Neural progenitor cell (in vitro differentiated cells): ENCODE measurements at regions not wholly inside any gene's neighbourhood (a gene's known extent, or its start where the extent isn't known, plus 50 kb on each side); places are given as distances from the start of the nearest gene placed in this dataset.

Experiments used
- DNase-seq: peaks from one replicate; pipeline ENCODE4 v3.0.0-alpha.2; 2016; ENCODE audit warnings: low spot score
- H2AFZ ChIP-seq: fragments of 200-600 bp; sonication (generic); replicated peaks from 2 replicates; pipeline ENCODE4 v1.6.1; 2016; ENCODE audit warnings: antibody characterized with exemption
- H3F3A ChIP-seq: fragments of 200-600 bp; sonication (generic); 2 replicates; pipeline ENCODE4 v1.6.1; 2016; ENCODE audit warnings: antibody characterized with exemption, low read depth
- H3K27ac ChIP-seq: fragments of 200-600 bp; sonication (generic); 2 replicates; pipeline ENCODE4 v1.5.1; 2016; ENCODE audit warnings: mild to moderate bottlenecking
- H3K27me3 ChIP-seq: fragments of 200-600 bp; sonication (generic); 2 replicates; pipeline ENCODE4 v1.6.1; 2016; ENCODE audit warnings: mild to moderate bottlenecking, moderate library complexity
- H3K36me3 ChIP-seq: fragments of 200-600 bp; sonication (generic); 2 replicates; pipeline ENCODE4 v1.5.1; 2016
- H3K4me1 ChIP-seq: fragments of 200-600 bp; sonication (generic); 2 replicates; pipeline ENCODE4 v1.6.1; 2016; ENCODE audit warnings: mixed run types
- H3K4me2 ChIP-seq: fragments of 200-600 bp; sonication (generic); 2 replicates; pipeline ENCODE4 v1.6.1; 2016
- H3K4me3 ChIP-seq: fragments of 200-600 bp; sonication (generic); 2 replicates; pipeline ENCODE4 v1.5.1; 2016
- H3K79me2 ChIP-seq: fragments of 200-600 bp; sonication (generic); 2 replicates; pipeline ENCODE4 v1.6.1; 2016; ENCODE audit warnings: low read depth
- H3K9ac ChIP-seq: fragments of 200-600 bp; sonication (generic); 2 replicates; pipeline ENCODE4 v1.6.1; 2016
- H3K9me3 ChIP-seq: fragments of 200-600 bp; sonication (generic); 2 replicates; pipeline ENCODE4 v1.5.1; 2016; ENCODE audit warnings: low read depth
- H4K20me1 ChIP-seq: fragments of 200-600 bp; sonication (generic); 2 replicates; pipeline ENCODE4 v1.6.1; 2016; ENCODE audit warnings: low read depth
- H3K27ac Mint-ChIP-seq: 3 replicates; pipeline ENCODE4 v1.8.0; 2021; ENCODE audit warnings: mixed read lengths
- H3K27me3 Mint-ChIP-seq: 2 replicates; pipeline ENCODE4 v1.8.0; 2022; ENCODE audit warnings: low read depth, mild to moderate bottlenecking, inconsistent platforms, moderate library complexity, mixed read lengths; ENCODE audit not compliant: insufficient read depth
- H3K36me3 Mint-ChIP-seq: 3 replicates; pipeline ENCODE4 v1.8.0; 2021; ENCODE audit warnings: mixed read lengths
- H3K4me1 Mint-ChIP-seq: 3 replicates; pipeline ENCODE4 v1.8.0; 2021; ENCODE audit warnings: mixed read lengths
- H3K4me3 Mint-ChIP-seq: 3 replicates; pipeline ENCODE4 v1.8.0; 2021; ENCODE audit warnings: mild to moderate bottlenecking, moderate library complexity, mixed read lengths
- H3K9me3 Mint-ChIP-seq: 3 replicates; pipeline ENCODE4 v1.8.0; 2020; ENCODE audit warnings: mixed read lengths
- EZH2 ChIP-seq: fragments of 200-600 bp; sonication (generic); IDR thresholded peaks from 2 replicates; pipeline ENCODE4 v1.6.1; 2017; ENCODE audit warnings: antibody characterized with exemption, mild to moderate bottlenecking, moderate library complexity
- EZH2phosphoT487 ChIP-seq: fragments of 200-600 bp; sonication (generic); IDR thresholded peaks from 2 replicates; pipeline ENCODE4 v1.6.1; 2017; ENCODE audit warnings: antibody characterized with exemption
- TF ChIP-seq, protein P1 (sequence below): fragments of 200-600 bp; sonication (generic); IDR thresholded peaks from 2 replicates; pipeline ENCODE4 v1.5.1; 2017; ENCODE audit warnings: antibody characterized with exemption, mild to moderate bottlenecking

GRCh38 chr11:43576320-43576802 lies 104.2 kb upstream of the HSD17B12 start:
- no peak for DNase-seq
- peaks cover 3% of the 10 kb centered on the region for H3K36me3 Mint-ChIP-seq
- H3K4me1 Mint-ChIP-seq = peaks cover 55% of the 10 kb centered on the region
- H3K9me3 ChIP-seq = no peaks in the 10 kb centered on the region
- no peak overlapping the region for H3K9ac ChIP-seq
- H3F3A ChIP-seq = peaks cover 21% of the 10 kb centered on the region
- no peaks in the 10 kb centered on the region for H3K36me3 ChIP-seq
- H3K4me2 ChIP-seq = peak overlapping the region; percentile 75
- H3K27ac Mint-ChIP-seq = no peak overlapping the region
- no peak overlapping the region for H2AFZ ChIP-seq
- H3K79me2 ChIP-seq = no peaks in the 10 kb centered on the region
- peaks cover 61% of the 10 kb centered on the region for H4K20me1 ChIP-seq
- peak overlapping the region; percentile 86 for H3K4me3 Mint-ChIP-seq
- H3K9me3 Mint-ChIP-seq = no peaks in the 10 kb centered on the region
- H3K27me3 Mint-ChIP-seq = peaks cover 61% of the 10 kb centered on the region
- no peak overlapping the region for H3K27ac ChIP-seq
- peaks cover 100% of the 10 kb centered on the region for H3K27me3 ChIP-seq
- peaks cover 24% of the 10 kb centered on the region for H3K4me1 ChIP-seq
- TF ChIP-seq, protein P1, sequence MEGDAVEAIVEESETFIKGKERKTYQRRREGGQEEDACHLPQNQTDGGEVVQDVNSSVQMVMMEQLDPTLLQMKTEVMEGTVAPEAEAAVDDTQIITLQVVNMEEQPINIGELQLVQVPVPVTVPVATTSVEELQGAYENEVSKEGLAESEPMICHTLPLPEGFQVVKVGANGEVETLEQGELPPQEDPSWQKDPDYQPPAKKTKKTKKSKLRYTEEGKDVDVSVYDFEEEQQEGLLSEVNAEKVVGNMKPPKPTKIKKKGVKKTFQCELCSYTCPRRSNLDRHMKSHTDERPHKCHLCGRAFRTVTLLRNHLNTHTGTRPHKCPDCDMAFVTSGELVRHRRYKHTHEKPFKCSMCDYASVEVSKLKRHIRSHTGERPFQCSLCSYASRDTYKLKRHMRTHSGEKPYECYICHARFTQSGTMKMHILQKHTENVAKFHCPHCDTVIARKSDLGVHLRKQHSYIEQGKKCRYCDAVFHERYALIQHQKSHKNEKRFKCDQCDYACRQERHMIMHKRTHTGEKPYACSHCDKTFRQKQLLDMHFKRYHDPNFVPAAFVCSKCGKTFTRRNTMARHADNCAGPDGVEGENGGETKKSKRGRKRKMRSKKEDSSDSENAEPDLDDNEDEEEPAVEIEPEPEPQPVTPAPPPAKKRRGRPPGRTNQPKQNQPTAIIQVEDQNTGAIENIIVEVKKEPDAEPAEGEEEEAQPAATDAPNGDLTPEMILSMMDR = no peak
- peak; percentile 5 for TF ChIP-seq EZH2phosphoT487
- no peak overlapping the region for H3K4me3 ChIP-seq

DNA sequence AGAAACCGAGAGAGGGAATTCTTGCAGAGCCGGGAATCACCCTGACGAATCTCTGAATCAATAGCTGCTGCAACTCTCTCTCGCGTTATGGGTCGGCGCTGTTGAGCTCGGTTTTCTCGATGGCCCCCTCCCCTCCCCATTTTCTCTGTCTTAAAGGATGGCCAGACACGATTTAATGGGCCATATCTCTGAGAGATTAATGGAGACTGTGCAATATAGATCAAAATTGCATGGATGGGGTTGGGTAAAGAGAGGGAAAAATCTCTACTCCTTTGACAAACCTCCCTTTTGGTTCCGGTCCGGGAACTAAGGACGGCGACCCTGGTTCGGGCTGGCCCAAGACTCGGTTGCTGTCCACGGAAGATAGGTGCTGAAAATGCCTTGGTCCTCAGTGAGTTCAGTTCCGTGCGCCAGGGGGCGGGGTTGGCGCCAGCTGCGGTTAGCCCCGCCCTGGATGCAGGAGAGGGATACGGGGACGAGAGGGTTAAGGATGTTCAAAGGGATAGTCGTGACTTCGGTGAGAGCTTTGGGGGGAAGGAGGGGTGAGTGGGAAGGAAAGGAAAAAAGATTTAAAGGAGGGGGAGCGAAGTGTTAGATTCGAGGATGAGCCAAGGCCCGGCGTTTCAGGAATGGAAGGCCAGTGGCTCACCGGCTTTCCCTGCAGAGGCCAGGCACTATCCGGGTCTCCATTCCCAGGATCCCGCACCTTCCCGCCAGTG lies 103.6 kb upstream of the HSD17B12 start:
- Mint-ChIP-seq H3K4me3 (peak overlapping the region; percentile 86), H3K27me3 (peaks cover 67% of the 10 kb centered on the region), H3K4me1 (peaks cover 61% of the 10 kb centered on the region), H3K36me3 (no peaks in the 10 kb centered on the region), H3K27ac (no peak overlapping the region), H3K9me3 (no peaks in the 10 kb centered on the region)
- TF ChIP-seq, protein P1 = peak; percentile 47
- TF ChIP-seq EZH2phosphoT487 = peak; percentile 12
- peak; percentile 76 for TF ChIP-seq EZH2
- H3K27ac ChIP-seq = no peak overlapping the region
- peaks cover 21% of the 10 kb centered on the region for H3F3A ChIP-seq
- no peaks in the 10 kb centered on the region for H3K79me2 ChIP-seq
- H3K4me3 ChIP-seq = peak overlapping the region; percentile 3
- H2AFZ ChIP-seq = no peak overlapping the region
- H4K20me1 ChIP-seq = peaks cover 67% of the 10 kb centered on the region
- DNase-seq = peak; percentile 93
- H3K36me3 ChIP-seq = no peaks in the 10 kb centered on the region
- peaks cover 29% of the 10 kb centered on the region for H3K4me1 ChIP-seq
- peak overlapping the region; percentile 75 for H3K4me2 ChIP-seq
- no peaks in the 10 kb centered on the region for H3K9me3 ChIP-seq
- H3K9ac ChIP-seq = no peak overlapping the region
- peaks cover 100% of the 10 kb centered on the region for H3K27me3 ChIP-seq

- H3K27me3 Mint-ChIP-seq = peaks cover 74% of the 10 kb centered on the region
- H3K36me3 ChIP-seq = no peaks in the 10 kb centered on the region
- no peak overlapping the region for H3K9ac ChIP-seq
- no peak overlapping the region for H3K4me3 ChIP-seq
- H3K27ac Mint-ChIP-seq = no peak overlapping the region
- DNase-seq = no peak
- no peak overlapping the region for H2AFZ ChIP-seq
- TF ChIP-seq, protein P1 = no peak
- TF ChIP-seq EZH2phosphoT487 = peak; percentile 5
- peak; percentile 33 for TF ChIP-seq EZH2
- H3K4me3 Mint-ChIP-seq = peak overlapping the region; percentile 86
- peaks cover 21% of the 10 kb centered on the region for H3F3A ChIP-seq
- H3K27ac ChIP-seq = no peak overlapping the region
- H3K4me1 Mint-ChIP-seq = peaks cover 66% of the 10 kb centered on the region
- no peaks in the 10 kb centered on the region for H3K9me3 ChIP-seq
- peaks cover 74% of the 10 kb centered on the region for H4K20me1 ChIP-seq
- H3K4me1 ChIP-seq = peaks cover 32% of the 10 kb centered on the region
- H3K79me2 ChIP-seq = no peaks in the 10 kb centered on the region
- no peak overlapping the region for H3K4me2 ChIP-seq
- H3K27me3 ChIP-seq = peaks cover 100% of the 10 kb centered on the region
- H3K9me3 Mint-ChIP-seq = no peaks in the 10 kb centered on the region
- H3K36me3 Mint-ChIP-seq = no peaks in the 10 kb centered on the region
Measured at GRCh38 chr11:43577566-43578264, 102.8 kb upstream of the HSD17B12 start.
